Right atrium auricular region (tissue), 2 donors: ENCODE measurements at regions not wholly inside any gene's neighbourhood (a gene's known extent, or its start where the extent isn't known, plus 50 kb on each side); places are given as distances from the start of the nearest gene placed in this dataset.

Experiments
- DNase-seq: peaks from one replicate; pipeline ENCODE4 v3.0.0-alpha.2; 2019; ENCODE audit warnings: low spot score
- H3K27ac ChIP-seq, 2 donors: fragments of 200-600 bp; sonication (generic); 1 replicate in 1 of 2; 2 replicates in 1 of 2; pipeline ENCODE4 v1.5.1; 2016 to 2019
- H3K27me3 ChIP-seq, 2 donors: fragments of 200-600 bp; sonication (generic); one replicate each; pipeline versions ENCODE4 v1.5.1 to v1.6.0; 2017 to 2019
- H3K36me3 ChIP-seq: fragments of 200-600 bp; sonication (generic); one replicate; pipeline ENCODE4 v1.5.1; 2016
- H3K4me1 ChIP-seq, 2 donors: fragments of 200-600 bp; sonication (generic); one replicate each; pipeline versions ENCODE4 v1.5.1 to v1.6.0; 2017 to 2019
- H3K4me3 ChIP-seq, 2 donors: fragments of 200-600 bp; sonication (generic); 1 replicate in 1 of 2; 2 replicates in 1 of 2; pipeline ENCODE4 v1.5.1; 2017 to 2019; ENCODE audit warnings: mild to moderate bottlenecking in 1 of 2, moderate library complexity in 1 of 2
- H3K9me3 ChIP-seq, 2 donors: fragments of 200-600 bp; sonication (generic); one replicate each; pipeline ENCODE4 v1.5.1; 2019
- TF ChIP-seq, protein P1 (sequence below), 2 donors: fragments of 200-600 bp; sonication (generic); IDR thresholded peaks; one replicate each; pipeline ENCODE4 v1.5.1; 2019; ENCODE audit warnings: antibody characterized with exemption in 2 of 2

GRCh38 chrX:30965767-30966166 lies 76.7 kb upstream of the TAB3 start:
- TF ChIP-seq, protein P1, sequence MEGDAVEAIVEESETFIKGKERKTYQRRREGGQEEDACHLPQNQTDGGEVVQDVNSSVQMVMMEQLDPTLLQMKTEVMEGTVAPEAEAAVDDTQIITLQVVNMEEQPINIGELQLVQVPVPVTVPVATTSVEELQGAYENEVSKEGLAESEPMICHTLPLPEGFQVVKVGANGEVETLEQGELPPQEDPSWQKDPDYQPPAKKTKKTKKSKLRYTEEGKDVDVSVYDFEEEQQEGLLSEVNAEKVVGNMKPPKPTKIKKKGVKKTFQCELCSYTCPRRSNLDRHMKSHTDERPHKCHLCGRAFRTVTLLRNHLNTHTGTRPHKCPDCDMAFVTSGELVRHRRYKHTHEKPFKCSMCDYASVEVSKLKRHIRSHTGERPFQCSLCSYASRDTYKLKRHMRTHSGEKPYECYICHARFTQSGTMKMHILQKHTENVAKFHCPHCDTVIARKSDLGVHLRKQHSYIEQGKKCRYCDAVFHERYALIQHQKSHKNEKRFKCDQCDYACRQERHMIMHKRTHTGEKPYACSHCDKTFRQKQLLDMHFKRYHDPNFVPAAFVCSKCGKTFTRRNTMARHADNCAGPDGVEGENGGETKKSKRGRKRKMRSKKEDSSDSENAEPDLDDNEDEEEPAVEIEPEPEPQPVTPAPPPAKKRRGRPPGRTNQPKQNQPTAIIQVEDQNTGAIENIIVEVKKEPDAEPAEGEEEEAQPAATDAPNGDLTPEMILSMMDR (IDR thresholded peaks at IDR 0.05), result no peak
- Histone ChIP-seq H3K36me3 (no peaks in the 10 kb centered on the region), H3K4me1 (no peaks in the 10 kb centered on the region), H3K27me3 (no peaks in the 10 kb centered on the region), H3K27ac (no peak overlapping the region), H3K9me3 (no peaks in the 10 kb centered on the region), H3K4me3 (no peak overlapping the region)
- DNase-seq, result no peak

- Histone ChIP-seq H3K4me1 (no peaks in the 10 kb centered on the region), H3K36me3 (no peaks in the 10 kb centered on the region), H3K4me3 (no peak overlapping the region), H3K27ac (no peak overlapping the region), H3K27me3 (no peaks in the 10 kb centered on the region), H3K9me3 (no peaks in the 10 kb centered on the region)
- no peak for DNase-seq
- TF ChIP-seq, protein P1 (IDR thresholded peaks at IDR 0.05), result no peak
Measured at GRCh38 chrX:30961387-30962174, 72.5 kb upstream of the TAB3 start.

GRCh38 chrX:30957753-30958152 lies 68.7 kb upstream of the TAB3 start:
- H3K27ac ChIP-seq, result no peak overlapping the region
- no peak overlapping the region for H3K4me3 ChIP-seq
- DNase-seq, result no peak
- H3K4me1 ChIP-seq, result no peaks in the 10 kb centered on the region
- H3K36me3 ChIP-seq, result no peaks in the 10 kb centered on the region
- TF ChIP-seq, protein P1 (IDR thresholded peaks at IDR 0.05), result no peak
- no peaks in the 10 kb centered on the region for H3K9me3 ChIP-seq
- H3K27me3 ChIP-seq, result no peaks in the 10 kb centered on the region

DNA sequence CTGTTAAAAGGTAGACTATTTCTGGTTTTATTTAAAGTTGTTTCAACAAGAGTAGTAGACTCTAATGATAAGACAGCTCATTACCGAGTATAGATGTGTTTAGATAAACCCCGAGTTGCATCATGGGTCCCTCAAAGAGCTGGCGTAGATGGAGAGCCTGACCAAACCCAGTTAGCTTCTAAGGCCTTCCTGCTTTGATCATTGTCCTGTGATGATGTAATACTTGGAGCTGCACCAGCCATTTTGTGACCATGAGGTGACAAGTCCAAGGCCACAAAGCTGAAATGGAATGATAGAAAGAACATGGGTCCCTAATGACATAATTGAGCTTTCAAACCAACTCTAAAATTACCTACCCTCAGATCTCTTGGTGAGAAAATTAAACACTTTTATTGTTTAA lies 66.6 kb upstream of the TAB3 start:
- TF ChIP-seq, protein P1 (IDR thresholded peaks at IDR 0.05), result no peak
- no peak for DNase-seq
- H3K27ac ChIP-seq, result no peak overlapping the region
- peaks cover 0 to 5% of the 10 kb centered on the region in 2 donors for H3K9me3 ChIP-seq
- H3K4me3 ChIP-seq, result no peak overlapping the region
- no peaks in the 10 kb centered on the region for H3K4me1 ChIP-seq
- H3K36me3 ChIP-seq, result no peaks in the 10 kb centered on the region
- H3K27me3 ChIP-seq, result no peaks in the 10 kb centered on the region

DNA sequence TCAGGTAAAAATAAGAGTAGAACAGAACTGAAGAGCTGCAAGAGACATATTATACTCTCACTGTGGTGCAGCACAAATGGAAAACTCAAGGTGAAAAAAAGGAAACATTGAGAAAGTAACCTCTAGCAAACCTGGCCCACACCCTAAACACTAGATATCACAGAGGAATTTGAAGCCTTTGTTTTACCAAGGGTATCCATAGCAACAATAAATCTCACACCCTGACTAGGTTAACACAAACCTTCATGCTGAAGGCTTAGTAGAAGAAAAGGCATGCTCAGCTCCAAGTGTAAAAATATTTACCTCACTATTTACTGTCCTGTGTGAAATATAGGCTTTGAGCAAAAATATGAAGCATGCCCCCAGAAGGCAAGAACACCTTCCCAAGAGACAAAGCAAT lies 61.9 kb upstream of the TAB3 start:
- H3K36me3 ChIP-seq, result no peaks in the 10 kb centered on the region
- H3K27ac ChIP-seq, result no peak overlapping the region
- no peak for DNase-seq
- no peaks in the 10 kb centered on the region for H3K27me3 ChIP-seq
- H3K9me3 ChIP-seq, result peaks cover 0 to 5% of the 10 kb centered on the region in 2 donors
- no peak overlapping the region for H3K4me3 ChIP-seq
- TF ChIP-seq, protein P1 (IDR thresholded peaks at IDR 0.05), result no peak
- H3K4me1 ChIP-seq, result no peaks in the 10 kb centered on the region

GRCh38 chrX:30950391-30950790 lies 61.3 kb upstream of the TAB3 start:
- Histone ChIP-seq H3K4me1 (no peaks in the 10 kb centered on the region), H3K36me3 (no peaks in the 10 kb centered on the region), H3K4me3 (no peak overlapping the region), H3K9me3 (peaks cover 0 to 5% of the 10 kb centered on the region in 2 donors), H3K27ac (no peak overlapping the region), H3K27me3 (no peaks in the 10 kb centered on the region)
- no peak for DNase-seq
- TF ChIP-seq, protein P1 (IDR thresholded peaks at IDR 0.05), result no peak
